NB4 (cell line): ENCODE measurements at regions not wholly inside any gene's neighbourhood (a gene's known extent, or its start where the extent isn't known, plus 50 kb on each side); places are given as distances from the start of the nearest gene placed in this dataset.

ENCODE experiments used
- CTCF ChIP-seq: IDR thresholded peaks from one replicate; pipeline ENCODE4 v1.5.1; 2012; ENCODE audit warnings: low read depth, low read length
- MYC ChIP-seq: IDR thresholded peaks from 2 replicates; pipeline ENCODE4 v1.6.1; 2011; ENCODE audit warnings: low read depth, low read length
- POLR2A ChIP-seq: IDR thresholded peaks from 2 replicates; pipeline ENCODE4 v1.6.1; 2011; ENCODE audit warnings: mild to moderate bottlenecking; ENCODE audit not compliant: insufficient read length; ENCODE audit errors: extremely low read depth
- TF ChIP-seq, protein P1 (sequence below): IDR thresholded peaks from 2 replicates; pipeline ENCODE4 v1.6.1; 2011; ENCODE audit warnings: low read depth, low read length

- TF ChIP-seq MYC (no peak), CTCF (no peak), POLR2A (no peak)
- TF ChIP-seq, protein P1, sequence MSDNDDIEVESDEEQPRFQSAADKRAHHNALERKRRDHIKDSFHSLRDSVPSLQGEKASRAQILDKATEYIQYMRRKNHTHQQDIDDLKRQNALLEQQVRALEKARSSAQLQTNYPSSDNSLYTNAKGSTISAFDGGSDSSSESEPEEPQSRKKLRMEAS: no peak
Measured at GRCh38 chr13:93017493-93018112, 209.0 kb upstream of the GPC6 start.
